Activated CD8-positive, alpha-beta memory T cell treated with anti-CD3 and anti-CD28 coated beads for 36 hours (primary cell): ENCODE measurements at regions not wholly inside any gene's neighbourhood (a gene's known extent, or its start where the extent isn't known, plus 50 kb on each side); places are given as distances from the start of the nearest gene placed in this dataset.
"Not testable (repeated sequence)": the region's sequence is repeated elsewhere in the genome, so short reads cannot be mapped to it uniquely, and the experiment has no call there.

ENCODE experiments used
- CTCF ChIA-PET: fragments of 350-600 bp; sonication (Branson Sonifier 250); formaldehyde crosslinking; loops from one replicate; lab custom pipeline; 2021; ENCODE audit warnings: antibody characterized with exemption; lab: Charles Lee
- POLR2A ChIA-PET: fragments of 350-600 bp; sonication (Branson Sonifier 250); formaldehyde crosslinking; loops from one replicate; lab custom pipeline; 2021; ENCODE audit warnings: antibody characterized with exemption; lab: Charles Lee

GRCh38 chr7:24390376-24391157 lies 106.6 kb downstream of the NPY start:
- ChIA-PET CTCF (no interaction called here), POLR2A (no interaction called here)

GRCh38 chr7:24392774-24393173 lies 108.8 kb downstream of the NPY start:
- POLR2A ChIA-PET, result no interaction called here
- CTCF ChIA-PET, result no interaction called here

DNA sequence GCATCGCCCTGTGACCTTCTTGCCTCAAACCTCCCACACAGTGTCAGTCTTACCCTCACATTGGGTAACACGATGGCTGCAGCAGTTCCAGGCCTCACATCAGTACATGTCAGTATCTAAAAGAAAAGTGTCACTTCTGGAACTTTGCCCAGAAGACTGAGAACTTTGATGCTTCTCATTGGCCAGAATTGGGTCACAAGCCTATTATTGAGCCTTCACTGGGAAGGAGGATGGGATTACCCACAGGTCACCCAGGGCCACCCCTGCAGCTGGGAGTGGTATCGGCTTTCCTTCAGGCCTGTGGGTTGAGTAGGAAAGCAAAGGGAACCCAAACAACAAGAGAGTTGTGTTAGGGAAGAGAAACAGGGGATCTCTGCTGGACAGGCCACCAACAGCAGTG lies 111.5 kb downstream of the NPY start:
- POLR2A ChIA-PET, result no interaction called here

GRCh38 chr7:24396387-24396786 lies 112.4 kb downstream of the NPY start:
- POLR2A ChIA-PET, CTCF ChIA-PET: not testable (repeated sequence)

More for the DNA sequence above, 111.5 kb downstream of the NPY start:
- CTCF ChIA-PET, result no interaction called here

DNA sequence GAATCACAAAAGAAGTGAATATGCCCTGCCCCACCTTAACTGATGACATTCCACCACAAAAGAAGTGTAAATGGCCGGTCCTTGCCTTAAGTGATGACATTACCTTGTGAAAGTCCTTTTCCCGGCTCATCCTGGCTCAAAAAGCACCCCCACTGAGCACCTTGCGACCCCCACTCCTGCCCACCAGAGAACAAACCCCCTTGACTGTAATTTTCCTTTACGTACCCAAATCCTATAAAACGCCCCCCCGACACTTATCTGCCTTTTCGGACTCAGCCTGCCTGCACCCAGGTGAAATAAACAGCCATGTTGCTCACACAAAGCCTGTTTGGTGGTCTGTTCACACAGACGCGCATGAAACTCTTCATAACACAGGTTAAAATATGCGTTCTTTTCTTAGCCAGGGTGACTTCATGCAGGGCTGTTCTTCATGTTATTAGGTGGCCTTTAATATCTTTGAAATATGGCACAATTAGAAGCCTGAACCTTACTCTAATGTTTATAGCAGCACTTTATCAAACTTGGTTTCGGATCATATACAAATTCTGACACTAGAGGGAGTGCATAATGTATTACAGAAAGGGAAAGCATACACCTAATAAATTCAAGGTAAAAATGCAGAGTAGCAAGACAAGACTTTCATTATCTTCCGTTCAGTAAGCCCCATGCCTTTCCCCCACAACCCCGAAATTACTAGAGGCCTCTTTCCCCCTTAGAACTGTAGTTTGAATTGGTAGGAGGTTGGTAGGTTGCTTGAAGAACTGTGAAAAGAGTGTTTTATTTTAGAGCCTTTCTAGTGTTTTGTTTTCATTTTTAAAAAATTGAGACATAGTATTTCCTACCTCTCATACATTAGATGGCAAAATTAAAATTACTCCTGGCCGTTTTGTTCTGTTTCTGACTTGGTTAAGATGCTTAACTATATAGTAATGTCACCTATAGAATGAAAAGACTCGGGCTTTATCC lies 117.9 kb downstream of the NPY start:
- ChIA-PET POLR2A (no interaction called here), CTCF (interaction anchor here (0.8 kb wide), 1 partner anchor 8 kb away, joined by 3 read pairs; no protein-coding TSS in a partner anchor)

DNA sequence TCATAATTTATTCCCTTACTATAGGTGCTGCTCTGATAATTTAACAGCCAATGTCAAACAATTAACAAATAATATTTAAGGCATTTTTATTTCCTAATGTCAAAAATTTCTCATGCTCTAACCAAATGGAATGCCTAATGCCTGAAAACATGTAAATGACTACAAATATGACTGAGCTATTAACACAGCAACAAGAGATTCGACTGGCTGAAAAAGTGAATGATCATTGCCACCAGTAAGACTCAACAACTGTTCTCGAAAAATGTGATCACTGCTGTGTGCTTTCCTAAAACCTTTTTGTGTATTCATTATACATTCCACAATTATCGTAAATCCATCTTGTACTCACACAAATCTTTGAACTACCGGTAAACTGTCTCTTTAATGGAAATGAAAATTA lies 118.7 kb downstream of the NPY start:
- ChIA-PET POLR2A (no interaction called here), CTCF (interaction anchor here (0.8 kb wide), 1 partner anchor 9 kb away, joined by 3 read pairs; no protein-coding TSS in a partner anchor)

- ChIA-PET POLR2A (no interaction called here), CTCF (no interaction called here)
Measured at GRCh38 chr7:24403557-24403956, 119.6 kb downstream of the NPY start.

DNA sequence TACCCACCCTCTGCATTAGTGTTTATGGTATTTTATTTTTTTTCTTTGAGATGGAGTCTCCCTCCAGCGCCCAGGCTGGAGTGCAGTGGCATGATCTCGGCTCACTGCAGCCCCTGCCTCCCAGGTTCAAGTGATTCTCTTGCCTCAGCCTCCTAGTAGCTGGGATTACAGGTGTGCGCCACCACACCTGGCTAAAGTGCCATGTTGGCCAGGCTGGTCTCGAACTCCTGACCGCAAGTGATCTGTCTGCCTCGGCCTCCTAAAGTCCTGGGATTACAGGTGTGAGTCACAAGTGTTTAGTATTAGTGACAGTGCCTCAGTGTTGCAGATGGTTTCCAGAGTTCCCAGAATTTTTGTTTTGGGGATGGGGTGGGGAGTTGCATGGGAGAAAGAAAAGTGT lies 120.3 kb downstream of the NPY start:
- CTCF ChIA-PET, result no interaction called here
- POLR2A ChIA-PET, result no interaction called here

DNA sequence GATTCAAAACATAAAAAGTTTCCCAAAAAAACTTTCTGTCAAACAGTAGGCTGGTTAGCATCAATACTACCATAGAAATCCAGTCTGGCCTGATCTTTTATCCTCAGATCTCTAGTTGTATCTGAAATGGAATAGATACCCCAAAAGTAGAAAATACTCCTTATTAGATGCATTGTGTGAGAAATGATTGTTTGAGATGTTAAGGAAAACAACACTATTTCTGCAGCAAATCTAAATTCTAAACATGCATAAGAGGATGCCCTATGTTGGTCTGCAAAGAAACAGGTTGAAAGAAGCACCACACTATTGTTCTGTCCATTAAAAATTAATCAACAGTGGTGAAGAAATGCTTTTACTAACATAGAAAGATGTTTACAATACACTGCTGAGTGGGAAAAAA lies 121.0 kb downstream of the NPY start:
- ChIA-PET POLR2A (no interaction called here), CTCF (no interaction called here)

- ChIA-PET POLR2A (no interaction called here), CTCF (interaction anchor here (0.6 kb wide), 1 partner anchor 515 kb away, joined by 3 read pairs; no protein-coding TSS in a partner anchor)
Measured at GRCh38 chr7:24406053-24406788, 122.2 kb downstream of the NPY start.

- ChIA-PET CTCF (interaction anchor here (0.6 kb wide), 1 partner anchor 515 kb away, joined by 3 read pairs; no protein-coding TSS in a partner anchor), POLR2A (no interaction called here)
Measured at GRCh38 chr7:24406789-24407299, 122.9 kb downstream of the NPY start.

DNA sequence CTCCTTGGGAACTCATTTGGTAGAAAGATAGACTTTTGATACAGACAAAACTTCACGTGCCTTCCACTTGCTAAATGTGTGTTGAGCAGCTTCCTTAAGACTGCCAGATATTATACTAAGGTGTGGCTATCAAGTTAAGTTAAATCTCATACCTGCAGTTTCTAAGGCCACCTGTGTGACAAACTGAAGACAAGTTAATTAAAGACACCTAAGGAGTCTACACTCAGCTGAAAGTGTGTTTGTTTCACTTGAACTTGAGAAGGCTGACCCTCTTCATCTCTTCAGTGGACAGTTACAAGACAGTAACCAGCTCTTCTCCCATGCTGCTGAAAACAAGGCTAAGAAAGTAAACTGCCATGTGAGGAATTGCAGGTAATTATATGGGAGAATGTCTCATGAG lies 124.0 kb downstream of the NPY start:
- ChIA-PET POLR2A (no interaction called here), CTCF (no interaction called here)

- ChIA-PET POLR2A (no interaction called here), CTCF (no interaction called here)
Measured at GRCh38 chr7:24408798-24409430, 124.9 kb downstream of the NPY start.

DNA sequence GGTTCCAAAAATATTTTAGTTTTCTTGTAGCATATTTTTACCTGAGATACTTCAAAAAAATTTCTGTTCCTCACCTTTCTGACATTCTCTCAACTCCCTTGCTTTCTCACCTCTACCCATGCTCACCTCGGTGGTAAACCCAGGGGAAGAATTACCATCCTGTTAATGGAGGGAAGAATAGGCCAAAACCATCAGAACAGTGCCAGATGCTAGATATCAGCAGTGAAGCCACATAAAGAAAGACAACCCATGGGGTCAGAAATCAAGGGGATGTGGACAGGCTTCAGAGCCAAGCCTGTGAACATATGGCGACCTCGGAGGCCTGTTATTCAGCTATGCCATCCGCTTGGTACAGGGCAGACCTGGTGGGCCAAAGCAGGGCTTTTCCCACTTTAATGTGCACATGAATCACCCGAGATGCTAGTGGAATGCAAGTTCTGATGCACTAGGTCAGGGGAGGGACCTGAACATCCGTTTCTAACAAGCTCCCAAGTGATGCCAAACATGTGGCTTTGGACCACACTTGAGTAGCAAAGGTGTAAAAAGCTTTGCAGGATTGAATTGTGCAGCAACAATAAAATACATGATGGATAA lies 125.5 kb downstream of the NPY start:
- POLR2A ChIA-PET, result no interaction called here
- CTCF ChIA-PET, result no interaction called here

GRCh38 chr7:24411226-24411625 lies 127.2 kb downstream of the NPY start:
- CTCF ChIA-PET, result no interaction called here
- POLR2A ChIA-PET, result no interaction called here

DNA sequence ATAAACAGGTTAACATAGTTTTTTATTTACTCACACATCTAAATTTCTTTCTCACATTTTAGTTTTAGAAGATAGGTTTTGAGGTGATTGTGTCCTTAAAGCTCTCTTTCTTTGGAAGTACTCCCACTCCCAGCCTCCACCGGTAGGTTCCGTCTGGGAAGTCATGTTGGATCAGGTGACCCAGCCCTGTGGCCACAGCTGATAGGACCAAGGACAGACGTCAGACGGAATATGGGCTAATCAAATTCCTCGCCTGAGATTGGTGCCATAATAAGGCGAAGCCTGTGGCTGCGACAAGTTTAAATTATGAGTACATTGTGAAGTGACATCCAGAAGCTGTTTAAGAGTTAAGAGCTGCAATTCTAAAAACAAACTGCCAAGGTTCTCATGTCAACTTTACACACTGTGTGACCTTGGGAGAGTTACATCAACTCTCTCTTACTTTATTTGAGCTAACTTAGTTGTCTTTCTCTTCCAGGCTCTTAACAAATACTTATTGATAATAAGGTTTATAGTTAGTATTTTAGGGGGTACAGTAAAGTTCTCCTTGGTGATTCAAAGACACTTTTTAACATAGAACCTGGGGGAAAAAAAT lies 133.6 kb downstream of the NPY start:
- ChIA-PET POLR2A (no interaction called here), CTCF (no interaction called here)

GRCh38 chr7:24419077-24419476 lies 135.1 kb downstream of the NPY start:
- CTCF ChIA-PET, result no interaction called here

DNA sequence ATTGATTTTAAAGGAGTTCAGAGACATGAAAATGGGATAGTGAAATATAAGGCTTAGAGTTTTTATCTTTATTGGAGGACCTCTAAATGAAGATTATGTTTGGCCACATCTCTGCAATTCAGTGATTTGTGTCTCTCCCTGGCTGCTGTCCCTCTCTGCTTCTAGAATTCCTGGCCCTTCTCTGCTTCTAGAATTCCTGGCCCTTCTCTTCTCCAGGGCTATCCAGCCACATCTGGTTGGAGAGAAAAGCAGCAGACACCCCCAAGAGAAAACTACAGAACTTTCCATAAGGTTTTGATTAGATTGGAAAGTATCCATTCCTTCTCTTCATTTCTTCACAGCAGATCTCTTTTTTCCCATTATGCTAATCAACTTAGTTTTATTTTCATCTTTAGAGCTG lies 135.5 kb downstream of the NPY start:
- CTCF ChIA-PET, result no interaction called here
- POLR2A ChIA-PET, result no interaction called here

More at GRCh38 chr7:24419077-24419476, 135.1 kb downstream of the NPY start:
- POLR2A ChIA-PET, result no interaction called here
